ENCODE measurements at regions not wholly inside any gene's neighbourhood (a gene's known extent, or its start where the extent isn't known, plus 50 kb on each side); places are given as distances from the start of the nearest gene placed in this dataset.

DNA sequence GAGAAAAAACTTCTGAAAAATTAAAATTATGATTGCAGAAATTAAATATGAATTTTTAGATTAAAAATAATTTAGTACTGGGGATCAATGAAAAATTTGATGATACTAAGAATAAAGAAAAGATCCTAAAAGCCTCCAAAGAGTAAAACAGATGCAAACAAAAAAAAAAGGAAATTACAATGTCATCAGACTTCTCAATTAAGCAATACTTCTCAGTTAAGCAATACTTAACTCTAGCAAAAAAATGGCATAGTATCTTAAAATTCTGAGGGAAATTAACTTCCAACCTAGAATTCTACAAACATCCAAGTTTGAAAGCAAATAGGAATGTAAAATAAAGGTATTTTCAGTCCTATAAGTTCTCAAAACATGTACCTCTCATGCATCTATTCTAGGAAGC is 141.2 kb upstream of the INTU start:
- TF ChIP-seq POLR2A (IDR thresholded peaks at IDR 0.05) (no peak), POLR2AphosphoS5 (IDR thresholded peaks at IDR 0.05) (no peak)
- TF ChIP-seq, protein P1, sequence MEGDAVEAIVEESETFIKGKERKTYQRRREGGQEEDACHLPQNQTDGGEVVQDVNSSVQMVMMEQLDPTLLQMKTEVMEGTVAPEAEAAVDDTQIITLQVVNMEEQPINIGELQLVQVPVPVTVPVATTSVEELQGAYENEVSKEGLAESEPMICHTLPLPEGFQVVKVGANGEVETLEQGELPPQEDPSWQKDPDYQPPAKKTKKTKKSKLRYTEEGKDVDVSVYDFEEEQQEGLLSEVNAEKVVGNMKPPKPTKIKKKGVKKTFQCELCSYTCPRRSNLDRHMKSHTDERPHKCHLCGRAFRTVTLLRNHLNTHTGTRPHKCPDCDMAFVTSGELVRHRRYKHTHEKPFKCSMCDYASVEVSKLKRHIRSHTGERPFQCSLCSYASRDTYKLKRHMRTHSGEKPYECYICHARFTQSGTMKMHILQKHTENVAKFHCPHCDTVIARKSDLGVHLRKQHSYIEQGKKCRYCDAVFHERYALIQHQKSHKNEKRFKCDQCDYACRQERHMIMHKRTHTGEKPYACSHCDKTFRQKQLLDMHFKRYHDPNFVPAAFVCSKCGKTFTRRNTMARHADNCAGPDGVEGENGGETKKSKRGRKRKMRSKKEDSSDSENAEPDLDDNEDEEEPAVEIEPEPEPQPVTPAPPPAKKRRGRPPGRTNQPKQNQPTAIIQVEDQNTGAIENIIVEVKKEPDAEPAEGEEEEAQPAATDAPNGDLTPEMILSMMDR (IDR thresholded peaks at IDR 0.05), result no peak

Measured in suprapubic skin (tissue), 4 donors.